ENCODE measurements at regions not wholly inside any gene's neighbourhood (a gene's known extent, or its start where the extent isn't known, plus 50 kb on each side); places are given as distances from the start of the nearest gene placed in this dataset.

- DNase-seq (ENCODE audit: low spot score): no peak
These were observed 263.2 kb upstream of the RGS18 start for GRCh38 chr1:191895049-191895448.

- no peak for DNase-seq (ENCODE audit: low spot score)
These were observed 262.7 kb upstream of the RGS18 start for GRCh38 chr1:191895462-191896058.

GRCh38 chr1:191897134-191897533 lies 261.1 kb upstream of the RGS18 start:
- no peak for DNase-seq (ENCODE audit: low spot score)

- DNase-seq (ENCODE audit: low spot score): no peak
These were observed 256.6 kb upstream of the RGS18 start for GRCh38 chr1:191901651-191902050.

GRCh38 chr1:191904991-191905390 lies 253.3 kb upstream of the RGS18 start:
- no peak for DNase-seq (ENCODE audit: low spot score)

GRCh38 chr1:191905781-191906180 lies 252.5 kb upstream of the RGS18 start:
- DNase-seq (ENCODE audit: low spot score): no peak

- DNase-seq (ENCODE audit: low spot score): no peak
These were observed 251.1 kb upstream of the RGS18 start for GRCh38 chr1:191907121-191907520.

GRCh38 chr1:191910245-191910644 lies 248.0 kb upstream of the RGS18 start:
- DNase-seq (ENCODE audit: low spot score): no peak

- no peak for DNase-seq (ENCODE audit: low spot score)
These were observed 245.7 kb upstream of the RGS18 start for GRCh38 chr1:191912517-191912916.

GRCh38 chr1:191913260-191913977 lies 244.8 kb upstream of the RGS18 start:
- no peak for DNase-seq (ENCODE audit: low spot score)

- DNase-seq (ENCODE audit: low spot score): no peak
These were observed 228.9 kb upstream of the RGS18 start for GRCh38 chr1:191929383-191929782.

- DNase-seq (ENCODE audit: low spot score): no peak
These were observed 214.6 kb upstream of the RGS18 start for GRCh38 chr1:191943684-191944083.

- DNase-seq (ENCODE audit: low spot score): no peak
These were observed 204.7 kb upstream of the RGS18 start for GRCh38 chr1:191953526-191953925.

- DNase-seq (ENCODE audit: low spot score): no peak
These were observed 198.4 kb upstream of the RGS18 start for GRCh38 chr1:191959856-191960255.

- no peak for DNase-seq (ENCODE audit: low spot score)
These were observed 195.0 kb upstream of the RGS18 start for GRCh38 chr1:191963286-191963685.

GRCh38 chr1:191963781-191964455 lies 194.3 kb upstream of the RGS18 start:
- no peak for DNase-seq (ENCODE audit: low spot score)

- DNase-seq (ENCODE audit: low spot score): no peak
These were observed 189.0 kb upstream of the RGS18 start for GRCh38 chr1:191969290-191969689.

GRCh38 chr1:191970116-191970515 lies 188.1 kb upstream of the RGS18 start:
- no peak for DNase-seq (ENCODE audit: low spot score)

- no peak for DNase-seq (ENCODE audit: low spot score)
These were observed 186.8 kb upstream of the RGS18 start for GRCh38 chr1:191971447-191971846.

- DNase-seq (ENCODE audit: low spot score): no peak
These were observed 184.3 kb upstream of the RGS18 start for GRCh38 chr1:191974004-191974403.

GRCh38 chr1:191977874-191978506 lies 180.3 kb upstream of the RGS18 start:
- DNase-seq (ENCODE audit: low spot score): no peak

GRCh38 chr1:191984856-191985255 lies 173.4 kb upstream of the RGS18 start:
- no peak for DNase-seq (ENCODE audit: low spot score)

- no peak for DNase-seq (ENCODE audit: low spot score)
These were observed 166.1 kb upstream of the RGS18 start for GRCh38 chr1:191992118-191992517.

Measured in hepatic stellate cell (primary cell).